Spleen (tissue), 11 donors: ENCODE measurements at regions not wholly inside any gene's neighbourhood (a gene's known extent, or its start where the extent isn't known, plus 50 kb on each side); places are given as distances from the start of the nearest gene placed in this dataset.
A peak's percentile ranks its signal among the peaks of the same experiment; 100 is the strongest.

Experiments used
- DNase-seq: peaks from one replicate; pipeline ENCODE4 v3.0.0-alpha.2; 2020
- H3K27ac ChIP-seq, 8 donors: fragments of 200-600 bp; sonication (generic) in 7 of 8; 1 replicate in 4 of 8; 2 replicates in 4 of 8; pipeline versions ENCODE4 v1.5.0 to v1.8.0; 2016 to 2021; ENCODE audit warnings: inconsistent platforms in 4 of 8, mild to moderate bottlenecking in 4 of 8, moderate library complexity in 1 of 8
- H3K27me3 ChIP-seq, 7 donors: fragments of 200-600 bp; sonication (generic) in 6 of 7; replicated peaks in 1 of 7; 1 replicate in 4 of 7; 2 replicates in 3 of 7; pipeline versions ENCODE4 v1.5.0 to v1.8.0; 2016 to 2021; ENCODE audit warnings: inconsistent platforms in 3 of 7, mild to moderate bottlenecking in 1 of 7
- H3K36me3 ChIP-seq, 6 donors: fragments of 200-600 bp; sonication (generic) in 5 of 6; 1 replicate in 4 of 6; 2 replicates in 2 of 6; pipeline versions ENCODE4 v1.5.0 to v1.8.0; 2016 to 2021; ENCODE audit warnings: inconsistent platforms in 2 of 6
- H3K4me1 ChIP-seq, 6 donors: fragments of 200-600 bp; sonication (generic) in 5 of 6; 1 replicate in 3 of 6; 2 replicates in 3 of 6; pipeline versions ENCODE4 v1.5.0 to v1.8.0; 2016 to 2021; ENCODE audit warnings: inconsistent platforms in 3 of 6
- H3K4me3 ChIP-seq, 8 donors: fragments of 200-600 bp; sonication (generic) in 7 of 8; 1 replicate in 4 of 8; 2 replicates in 4 of 8; pipeline versions ENCODE4 v1.5.0 to v1.8.0; 2016 to 2021; ENCODE audit warnings: inconsistent platforms in 4 of 8, mild to moderate bottlenecking in 4 of 8, moderate library complexity in 2 of 8
- H3K9me3 ChIP-seq, 8 donors: fragments of 200-600 bp; sonication (generic) in 7 of 8; 1 replicate in 4 of 8; 2 replicates in 4 of 8; pipeline versions ENCODE4 v1.5.0 to v1.8.0; 2016 to 2021; ENCODE audit warnings: inconsistent platforms in 4 of 8
- POLR2A ChIP-seq, 3 donors: fragments of 450-650 bp; IDR thresholded peaks; one replicate each; pipeline ENCODE4 v1.5.1; 2017; ENCODE audit warnings: antibody characterized with exemption in 3 of 3, mild to moderate bottlenecking in 1 of 3
- POLR2AphosphoS5 ChIP-seq, 3 donors: sonication (generic); formaldehyde crosslinking; IDR thresholded peaks; one replicate each; pipeline ENCODE4 v1.5.1; 2017; ENCODE audit warnings: antibody characterized with exemption in 3 of 3
- WGBS, 5 donors: extraction: QIAGEN DNeasy Blood & Tissue Kit in 3 of 5; methylation state at CpG; one replicate each; pipeline versions ENCODE4 v1.1.5 to v1.1.7; 2013 to 2018; 5-methylcytosine and 5-hydroxymethylcytosine counted together
- intact Hi-C: fragments of 100-400 bp; cut with DNase I; formaldehyde crosslinking; loops from one replicate; pipeline ENCODE4 v1.15.0; 2023; ENCODE audit warnings: low total_unique reads
- TF ChIP-seq, protein P1 (sequence below), 11 experiments: fragments of 200-600 bp in 7 of 11; fragments of 450-650 bp in 4 of 11; sonication (generic) in 4 of 11; IDR thresholded peaks in 8 of 11; conservative IDR thresholded peaks in 3 of 11; 1 replicate in 7 of 11; 2 replicates in 4 of 11; pipeline versions ENCODE4 v1.4.0 to v1.8.0; 2016 to 2021; ENCODE audit warnings: antibody characterized with exemption in 11 of 11, inconsistent platforms in 4 of 11, mild to moderate bottlenecking in 1 of 11
- donor health status: healthy with polysubstance abuse.
- donor health status: DM: no; HTN: no; CAD: no; lungs with moderate emphysema.
- donor health status: DM: no; HTN: no; CAD: no.
- donor health status: Bipolar disorder and iron deficiency.
- donor health status: healthy.
- donor health status: DM: no; HTN: no; CAD: no.
- donor health status: DM: yes; HTN: yes; CAD: no.

DNA sequence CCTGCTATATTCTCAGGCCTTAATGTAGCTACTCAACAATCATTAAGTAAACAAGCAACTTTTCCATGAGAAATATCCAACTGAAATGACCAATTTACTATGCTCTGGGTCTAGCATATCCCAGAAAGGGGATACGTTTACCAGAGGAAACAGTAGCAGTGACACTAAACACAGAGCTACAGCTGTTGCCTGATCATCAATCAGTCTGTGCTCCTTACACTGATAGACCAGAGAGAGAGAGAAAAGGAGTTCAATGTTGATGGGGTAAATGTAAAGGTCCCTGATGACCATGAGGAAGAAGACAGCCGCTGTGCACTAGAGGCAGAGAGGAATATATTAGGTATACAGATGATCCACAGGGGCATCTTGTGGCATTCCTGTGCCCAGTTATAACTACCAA lies 397.2 kb upstream of the USP15 start:
- DNase-seq = no peak
- Histone ChIP-seq H3K27ac (no peak overlapping the region), H3K4me3 (no peak overlapping the region), H3K9me3 (no peaks in the 10 kb centered on the region), H3K36me3 (no peaks in the 10 kb centered on the region), H3K4me1 (no peaks in the 10 kb centered on the region), H3K27me3 (no peaks in the 10 kb centered on the region)
- intact Hi-C loops = no loop called here
- TF ChIP-seq POLR2AphosphoS5 (IDR thresholded peaks at IDR 0.05) (no peak), POLR2A (IDR thresholded peaks at IDR 0.05) (no peak)
- TF ChIP-seq, protein P1, sequence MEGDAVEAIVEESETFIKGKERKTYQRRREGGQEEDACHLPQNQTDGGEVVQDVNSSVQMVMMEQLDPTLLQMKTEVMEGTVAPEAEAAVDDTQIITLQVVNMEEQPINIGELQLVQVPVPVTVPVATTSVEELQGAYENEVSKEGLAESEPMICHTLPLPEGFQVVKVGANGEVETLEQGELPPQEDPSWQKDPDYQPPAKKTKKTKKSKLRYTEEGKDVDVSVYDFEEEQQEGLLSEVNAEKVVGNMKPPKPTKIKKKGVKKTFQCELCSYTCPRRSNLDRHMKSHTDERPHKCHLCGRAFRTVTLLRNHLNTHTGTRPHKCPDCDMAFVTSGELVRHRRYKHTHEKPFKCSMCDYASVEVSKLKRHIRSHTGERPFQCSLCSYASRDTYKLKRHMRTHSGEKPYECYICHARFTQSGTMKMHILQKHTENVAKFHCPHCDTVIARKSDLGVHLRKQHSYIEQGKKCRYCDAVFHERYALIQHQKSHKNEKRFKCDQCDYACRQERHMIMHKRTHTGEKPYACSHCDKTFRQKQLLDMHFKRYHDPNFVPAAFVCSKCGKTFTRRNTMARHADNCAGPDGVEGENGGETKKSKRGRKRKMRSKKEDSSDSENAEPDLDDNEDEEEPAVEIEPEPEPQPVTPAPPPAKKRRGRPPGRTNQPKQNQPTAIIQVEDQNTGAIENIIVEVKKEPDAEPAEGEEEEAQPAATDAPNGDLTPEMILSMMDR (IDR thresholded peaks at IDR 0.05 in 8 of 11, conservative IDR thresholded peaks at IDR 0.05 in 3 of 11) = no peak
- WGBS, 5 donors = 70 to 95% (median 85%) methylated on average over 2 of the region's 2 CpGs

GRCh38 chr12:61863811-61864210 lies 396.4 kb upstream of the USP15 start:
- no peak overlapping the region for H3K4me3 ChIP-seq
- no peaks in the 10 kb centered on the region for H3K36me3 ChIP-seq
- no peaks in the 10 kb centered on the region for H3K27me3 ChIP-seq
- no peak for DNase-seq
- 82 to 89% (median 88%) methylated on average over 6 of the region's 6 CpGs for WGBS, 5 donors
- intact Hi-C loops = no loop called here
- H3K9me3 ChIP-seq = no peaks in the 10 kb centered on the region
- H3K4me1 ChIP-seq = peaks cover 0 to 5% (median 0%) of the 10 kb centered on the region in 6 donors
- no peak overlapping the region for H3K27ac ChIP-seq
- TF ChIP-seq POLR2AphosphoS5 (IDR thresholded peaks at IDR 0.05) (no peak), POLR2A (IDR thresholded peaks at IDR 0.05) (no peak)
- TF ChIP-seq, protein P1 (IDR thresholded peaks at IDR 0.05 in 8 of 11, conservative IDR thresholded peaks at IDR 0.05 in 3 of 11) = no peak

GRCh38 chr12:61869796-61870195 lies 390.4 kb upstream of the USP15 start:
- 88 to 95% (median 92%) methylated on average over 2 of the region's 2 CpGs for WGBS, 5 donors
- DNase-seq = no peak
- no peak for TF ChIP-seq POLR2AphosphoS5 (IDR thresholded peaks at IDR 0.05)
- Histone ChIP-seq H3K9me3 (no peaks in the 10 kb centered on the region), H3K4me1 (peaks cover 0 to 28% (median 13%) of the 10 kb centered on the region in 6 donors), H3K4me3 (no peak overlapping the region), H3K36me3 (no peaks in the 10 kb centered on the region), H3K27ac (peak overlapping the region in 3 of 8 donors; percentile 6 to 87 (median 76)), H3K27me3 (no peaks in the 10 kb centered on the region)
- intact Hi-C loops = no loop called here

DNA sequence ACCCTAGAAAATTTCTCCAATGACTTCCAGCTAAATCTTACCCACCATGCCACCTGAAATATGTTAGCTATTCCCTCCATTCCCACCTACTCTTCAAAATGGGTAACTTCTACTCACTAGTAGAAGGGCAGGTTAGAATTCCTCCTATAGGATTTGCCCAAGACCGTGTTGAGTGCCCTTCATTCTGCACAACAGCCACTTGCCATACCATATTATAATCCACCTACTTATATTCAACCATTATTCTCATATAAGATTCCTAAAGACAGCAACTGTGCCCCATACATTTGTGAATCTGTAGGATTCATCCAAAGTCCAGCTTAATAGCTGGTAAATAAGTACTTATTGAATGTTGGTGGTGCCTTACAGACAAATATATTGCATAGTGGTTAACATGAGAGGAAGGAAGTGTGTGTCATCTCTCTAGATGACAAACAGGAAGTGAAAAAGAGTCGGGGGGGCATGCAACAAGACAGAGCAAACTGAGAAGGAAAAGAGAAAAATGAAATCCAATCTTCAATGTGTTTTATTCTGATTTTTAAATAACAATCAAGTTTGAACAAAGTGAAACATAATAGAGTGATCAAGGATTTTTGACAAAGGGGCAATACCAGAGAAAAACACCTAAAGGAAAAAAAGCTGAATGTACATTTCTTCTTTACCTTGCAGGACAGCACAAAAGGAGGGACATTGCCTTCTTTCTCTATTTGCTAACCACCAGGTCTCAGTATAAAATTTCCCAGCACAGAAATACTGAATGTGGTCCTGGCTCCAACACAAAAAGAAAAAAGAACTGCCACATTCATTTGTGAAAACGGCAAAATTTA lies 389.3 kb upstream of the USP15 start:
- 51 to 58% (median 56%) methylated on average over 3 of the region's 3 CpGs for WGBS, 5 donors
- H3K9me3 ChIP-seq = no peaks in the 10 kb centered on the region
- H3K4me3 ChIP-seq = peak overlapping the region in 1 of 8 donors; percentile 26
- intact Hi-C loops = no loop called here
- no peak for TF ChIP-seq POLR2A (IDR thresholded peaks at IDR 0.05)
- no peak for TF ChIP-seq POLR2AphosphoS5 (IDR thresholded peaks at IDR 0.05)
- TF ChIP-seq, protein P1 (IDR thresholded peaks at IDR 0.05 in 8 of 11, conservative IDR thresholded peaks at IDR 0.05 in 3 of 11) = no peak
- H3K27ac ChIP-seq = peak overlapping the region in 7 of 8 donors; percentile 26 to 87 (median 57)
- H3K27me3 ChIP-seq = no peaks in the 10 kb centered on the region
- no peak for DNase-seq
- H3K36me3 ChIP-seq = no peaks in the 10 kb centered on the region
- peaks cover 0 to 28% (median 13%) of the 10 kb centered on the region in 6 donors for H3K4me1 ChIP-seq
